Heart left ventricle (tissue), 13 donors: ENCODE measurements at regions not wholly inside any gene's neighbourhood (a gene's known extent, or its start where the extent isn't known, plus 50 kb on each side); places are given as distances from the start of the nearest gene placed in this dataset.

Source experiments
- CTCF ChIP-seq, 12 donors: fragments of 200-600 bp; sonication (generic) in 4 of 12; IDR thresholded peaks; one replicate each; pipeline versions ENCODE4 v1.5.0 to v1.8.0; 2018 to 2022; ENCODE audit warnings: antibody characterized with exemption in 12 of 12, mild to moderate bottlenecking in 5 of 12
- POLR2A ChIP-seq, 2 donors: fragments of 450-650 bp; IDR thresholded peaks; one replicate each; pipeline ENCODE4 v1.6.1; 2017; ENCODE audit warnings: antibody characterized with exemption in 2 of 2, mild to moderate bottlenecking in 2 of 2, moderate library complexity in 2 of 2
- donor health status: ischemic (EF 13 %, LVEDD 7.1; RV severe dilation, severe dysfunction).
- donor health status: DM: no; HTN: yes; CAD: no.
- donor health status: DM: no; HTN: no; CAD: no.
- donor health status: ischemic (EF 25% LVEDD 6.9; RV normal size, moderate dysfunction).
- donor health status: ischemic (EF 25% LVEDD 5.7; RV mildly dilated, moderate dysfunction).
- donor health status: ischemic (EF 35%, LVEDD 5.7; RV mildly dilated, moderate dysfunction).
- donor health status: nonischemic (EF 11% LVEDD 7.7; RV severe dilation, severe dysfunction).
- donor health status: DM: yes; HTN: yes; CAD: no.
- donor health status: PGD.
- donor health status: ischemic (EF 29% LVEDD 5.4; RV normal size, mild dysfunction).
- donor health status: nonischemic (EF 23%, LVEDD 6.1; RV moderate dilation, normal function).

GRCh38 chr19:29326849-29327840 lies 114.2 kb upstream of the UQCRFS1 start:
- TF ChIP-seq POLR2A (IDR thresholded peaks at IDR 0.05) = no peak
- no peak for TF ChIP-seq CTCF (IDR thresholded peaks at IDR 0.05)
